ENCODE measurements at regions not wholly inside any gene's neighbourhood (a gene's known extent, or its start where the extent isn't known, plus 50 kb on each side); places are given as distances from the start of the nearest gene placed in this dataset.
"Not testable (repeated sequence)": the region's sequence is repeated elsewhere in the genome, so short reads cannot be mapped to it uniquely, and the experiment has no call there.

- TF ChIP-seq POLR2AphosphoS5 (IDR thresholded peaks at IDR 0.05); CTCF (IDR thresholded peaks at IDR 0.05; ENCODE audit: poor library complexity, severe bottlenecking); EP300 (conservative IDR thresholded peaks at IDR 0.05; ENCODE audit: poor library complexity, severe bottlenecking); RAD21 (conservative IDR thresholded peaks at IDR 0.05): not testable (repeated sequence)
Measured at GRCh38 chr10:42234506-42234905, 403.9 kb downstream of the ZNF33B start.

Data from neural cell (in vitro differentiated cells).